Natural killer cell (primary cell): ENCODE measurements at regions not wholly inside any gene's neighbourhood (a gene's known extent, or its start where the extent isn't known, plus 50 kb on each side); places are given as distances from the start of the nearest gene placed in this dataset.

Source experiments
- ATAC-seq, 3 donors: fragments of 150-1000 bp in 2 of 3; fragments of 200-7000 bp in 1 of 3; cut with Tn5 transposase; 1 replicate in 1 of 3; 2 replicates in 2 of 3; pipeline ENCODE4 v1.10.0; 2021; ENCODE audit warnings: mild to moderate bottlenecking in 2 of 3, moderate library complexity in 2 of 3
- DNase-seq, 2 donors: peaks; one replicate each; pipeline versions ENCODE4 v3.0.0 to v3.0.0-alpha.2; 2013 to 2021; ENCODE audit warnings: mixed read lengths in 1 of 2
- H3K27ac ChIP-seq: one replicate; pipeline ENCODE4 v1.5.1; 2013; ENCODE audit warnings: mild to moderate bottlenecking, low read length
- H3K27me3 ChIP-seq: one replicate; pipeline ENCODE4 v1.6.1; 2013; ENCODE audit warnings: low read length; ENCODE audit not compliant: control insufficient read depth, insufficient read depth
- H3K36me3 ChIP-seq: one replicate; pipeline ENCODE4 v1.6.1; 2013; ENCODE audit warnings: low read length; ENCODE audit not compliant: control insufficient read depth, insufficient read depth
- H3K4me1 ChIP-seq: one replicate; pipeline ENCODE4 v1.6.1; 2013; ENCODE audit warnings: low read length; ENCODE audit not compliant: control insufficient read depth, insufficient read depth
- H3K4me3 ChIP-seq: one replicate; pipeline ENCODE4 v1.5.1; 2013; ENCODE audit warnings: low read length
- H3K9me3 ChIP-seq: one replicate; pipeline ENCODE4 v1.6.1; 2013; ENCODE audit warnings: low read length; ENCODE audit not compliant: control insufficient read depth, insufficient read depth
- H3K27ac Mint-ChIP-seq, 2 donors: one replicate each; pipeline ENCODE4 v1.8.0; 2022; ENCODE audit warnings: mild to moderate bottlenecking in 2 of 2, mixed read lengths in 2 of 2, moderate library complexity in 1 of 2
- H3K27me3 Mint-ChIP-seq, 2 donors: one replicate each; pipeline ENCODE4 v1.8.0; 2022; ENCODE audit warnings: low read depth in 2 of 2, mixed read lengths in 2 of 2
- H3K36me3 Mint-ChIP-seq: one replicate; pipeline ENCODE4 v1.8.0; 2022; ENCODE audit warnings: mixed read lengths
- H3K4me1 Mint-ChIP-seq, 2 donors: one replicate each; pipeline ENCODE4 v1.8.0; 2022; ENCODE audit warnings: mixed read lengths in 2 of 2
- H3K4me3 Mint-ChIP-seq: one replicate; pipeline ENCODE4 v1.8.0; 2022; ENCODE audit warnings: mild to moderate bottlenecking, moderate library complexity, mixed read lengths
- H3K9me3 Mint-ChIP-seq, 2 donors: one replicate each; pipeline ENCODE4 v1.8.0; 2022; ENCODE audit warnings: mixed read lengths in 2 of 2
- CTCF ChIP-seq: fragments of 200-600 bp; IDR thresholded peaks from one replicate; pipeline ENCODE4 v1.8.0; 2022; ENCODE audit warnings: antibody characterized with exemption
- WGBS: methylation state at CpG from one replicate; pipeline ENCODE4 v1.1.7; 2013; ENCODE audit warnings: missing lambda C conversion rate; ENCODE audit not compliant: insufficient coverage; 5-methylcytosine and 5-hydroxymethylcytosine counted together
- intact Hi-C: fragments of 100-400 bp; cut with micrococcal nuclease; formaldehyde crosslinking; loops from one replicate; pipeline ENCODE4 v1.14.2; 2022

DNA sequence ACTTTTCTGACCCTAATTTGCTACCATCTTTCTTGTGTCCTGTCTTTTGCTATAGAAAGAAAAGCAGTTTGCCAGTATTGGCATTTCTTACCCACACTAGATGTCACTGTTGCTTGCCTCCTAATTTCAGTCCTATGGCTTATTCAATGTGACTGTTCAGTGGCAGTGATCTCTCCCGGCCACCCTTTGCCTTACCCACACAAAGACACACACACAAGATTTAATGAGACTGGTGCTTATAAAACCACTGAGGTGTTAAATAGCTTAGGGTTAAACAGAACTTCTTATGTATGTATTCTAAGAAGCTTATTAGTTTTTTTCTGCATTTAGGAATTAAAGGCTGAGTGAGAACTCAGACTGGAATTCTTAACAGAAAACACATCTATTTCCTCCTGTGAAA is 233.6 kb upstream of the ASCC3 start:
- WGBS, result 0% methylated on average over 1 of the region's 1 CpG
- H3K36me3 Mint-ChIP-seq, result no peaks in the 10 kb centered on the region
- H3K27ac Mint-ChIP-seq, result no peak overlapping the region
- Histone ChIP-seq H3K27me3 (no peaks in the 10 kb centered on the region), H3K4me1 (no peaks in the 10 kb centered on the region), H3K36me3 (no peaks in the 10 kb centered on the region), H3K27ac (no peak overlapping the region), H3K9me3 (no peaks in the 10 kb centered on the region), H3K4me3 (no peak overlapping the region)
- peak in 1 of 2 donors; percentile 11 for DNase-seq
- H3K4me3 Mint-ChIP-seq, result no peak overlapping the region
- H3K27me3 Mint-ChIP-seq, result no peaks in the 10 kb centered on the region
- intact Hi-C loops, result no loop called here
- ATAC-seq, result no peak
- no peaks in the 10 kb centered on the region for H3K4me1 Mint-ChIP-seq
- H3K9me3 Mint-ChIP-seq, result peaks cover 0 to 2% of the 10 kb centered on the region in 2 donors
- TF ChIP-seq CTCF, result no peak

- H3K4me1 Mint-ChIP-seq, result no peaks in the 10 kb centered on the region
- H3K36me3 Mint-ChIP-seq, result no peaks in the 10 kb centered on the region
- Histone ChIP-seq H3K4me3 (no peak overlapping the region), H3K4me1 (no peaks in the 10 kb centered on the region), H3K36me3 (no peaks in the 10 kb centered on the region), H3K27me3 (no peaks in the 10 kb centered on the region), H3K27ac (no peak overlapping the region), H3K9me3 (no peaks in the 10 kb centered on the region)
- H3K4me3 Mint-ChIP-seq, result no peak overlapping the region
- intact Hi-C loops, result no loop called here
- no peak overlapping the region for H3K27ac Mint-ChIP-seq
- no peaks in the 10 kb centered on the region for H3K27me3 Mint-ChIP-seq
- WGBS, result no CpG with 5 or more reads among the region's 5 CpGs
- DNase-seq, result no peak
- no peak for ATAC-seq
- peaks cover 0 to 2% of the 10 kb centered on the region in 2 donors for H3K9me3 Mint-ChIP-seq
- TF ChIP-seq CTCF, result no peak
Observed at GRCh38 chr6:101116337-101116736, 235.2 kb upstream of the ASCC3 start.

GRCh38 chr6:101117393-101118135 is 236.4 kb upstream of the ASCC3 start:
- H3K4me3 ChIP-seq, result no peak overlapping the region
- 63% methylated on average over 11 of the region's 11 CpGs for WGBS
- H3K4me1 Mint-ChIP-seq, result no peaks in the 10 kb centered on the region
- H3K36me3 ChIP-seq, result no peaks in the 10 kb centered on the region
- no peaks in the 10 kb centered on the region for H3K27me3 ChIP-seq
- H3K27ac Mint-ChIP-seq, result no peak overlapping the region
- H3K4me3 Mint-ChIP-seq, result no peak overlapping the region
- intact Hi-C loops, result no loop called here
- H3K27me3 Mint-ChIP-seq, result no peaks in the 10 kb centered on the region
- DNase-seq (no peak), ATAC-seq (no peak)
- H3K36me3 Mint-ChIP-seq, result no peaks in the 10 kb centered on the region
- no peaks in the 10 kb centered on the region for H3K4me1 ChIP-seq
- peaks cover 0 to 2% of the 10 kb centered on the region in 2 donors for H3K9me3 Mint-ChIP-seq
- H3K9me3 ChIP-seq, result no peaks in the 10 kb centered on the region
- H3K27ac ChIP-seq, result no peak overlapping the region
- no peak for TF ChIP-seq CTCF

DNA sequence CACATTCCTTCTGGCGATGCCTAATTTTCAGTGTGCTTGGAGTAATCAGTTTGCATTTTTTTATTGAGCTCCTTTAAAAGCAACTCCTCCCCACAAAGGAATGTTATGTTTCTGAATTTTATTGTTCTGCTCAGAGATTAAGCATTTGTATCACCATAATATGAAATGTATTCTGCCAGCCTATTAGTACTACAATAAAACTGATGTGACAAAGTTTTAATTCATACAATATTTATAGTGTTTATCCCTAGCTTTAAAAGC is 236.9 kb upstream of the ASCC3 start:
- H3K27me3 Mint-ChIP-seq, result no peaks in the 10 kb centered on the region
- Histone ChIP-seq H3K4me3 (no peak overlapping the region), H3K4me1 (no peaks in the 10 kb centered on the region), H3K27ac (no peak overlapping the region), H3K36me3 (no peaks in the 10 kb centered on the region), H3K9me3 (no peaks in the 10 kb centered on the region), H3K27me3 (no peaks in the 10 kb centered on the region)
- peaks cover 0 to 2% of the 10 kb centered on the region in 2 donors for H3K9me3 Mint-ChIP-seq
- no peak overlapping the region for H3K27ac Mint-ChIP-seq
- DNase-seq (no peak), ATAC-seq (no peak)
- H3K4me3 Mint-ChIP-seq, result no peak overlapping the region
- no peak for TF ChIP-seq CTCF
- intact Hi-C loops, result no loop called here
- no peaks in the 10 kb centered on the region for H3K36me3 Mint-ChIP-seq
- H3K4me1 Mint-ChIP-seq, result no peaks in the 10 kb centered on the region
- no CpG with 5 or more reads among the region's 1 CpG for WGBS
